OCI-LY1 (cell line): ENCODE measurements at regions not wholly inside any gene's neighbourhood (a gene's known extent, or its start where the extent isn't known, plus 50 kb on each side); places are given as distances from the start of the nearest gene placed in this dataset.

Experiments used
- H2AFZ ChIP-seq: fragments of 200-600 bp; sonication (generic), shearing (Covaris generic); 2 replicates; pipeline ENCODE4 v1.6.0; 2014; ENCODE audit warnings: antibody characterized with exemption, mild to moderate bottlenecking, low read length
- H3F3A ChIP-seq: fragments of 200-600 bp; sonication (generic), shearing (Covaris generic); 2 replicates; pipeline ENCODE4 v1.6.0; 2014; ENCODE audit warnings: mild to moderate bottlenecking, antibody characterized with exemption, low read length, moderate library complexity; ENCODE audit not compliant: insufficient read depth
- H3K27ac ChIP-seq: fragments of 200-600 bp; sonication (generic); 2 replicates; pipeline ENCODE4 v1.5.1; 2014; ENCODE audit warnings: low read length, mixed run types, mild to moderate bottlenecking, low read depth; ENCODE audit not compliant: poor library complexity, severe bottlenecking
- H3K27me3 ChIP-seq: fragments of 200-600 bp; sonication (generic); 2 replicates; pipeline ENCODE4 v1.6.0; 2014; ENCODE audit warnings: antibody characterized with exemption, mild to moderate bottlenecking, low read length, moderate library complexity; ENCODE audit not compliant: insufficient read depth
- H3K36me3 ChIP-seq: fragments of 200-600 bp; sonication (generic); 2 replicates; pipeline ENCODE4 v1.6.1; 2014; ENCODE audit warnings: mild to moderate bottlenecking, antibody characterized with exemption, low read length, moderate library complexity, mixed read lengths; ENCODE audit not compliant: insufficient read depth
- H3K4me1 ChIP-seq: fragments of 200-600 bp; sonication (generic); 2 replicates; pipeline ENCODE4 v1.5.1; 2014; ENCODE audit warnings: mild to moderate bottlenecking, low read length, moderate library complexity; ENCODE audit not compliant: insufficient read depth, severe bottlenecking
- H3K4me2 ChIP-seq: fragments of 200-600 bp; sonication (generic), shearing (Covaris generic); 2 replicates; pipeline ENCODE4 v1.6.1; 2014; ENCODE audit warnings: low read length
- H3K4me3 ChIP-seq: fragments of 200-600 bp; sonication (generic); 2 replicates; pipeline ENCODE4 v1.5.1; 2014; ENCODE audit warnings: low read length, low read depth, mild to moderate bottlenecking, mixed read lengths; ENCODE audit not compliant: poor library complexity, severe bottlenecking
- H3K79me2 ChIP-seq: fragments of 200-600 bp; shearing (Covaris generic); 2 replicates; pipeline ENCODE4 v1.6.1; 2016; ENCODE audit warnings: mixed run types, low read length, mixed read lengths; ENCODE audit not compliant: insufficient read depth
- H3K9ac ChIP-seq: fragments of 200-600 bp; sonication (generic), shearing (Covaris generic); 2 replicates; pipeline ENCODE4 v1.6.1; 2014; ENCODE audit warnings: mild to moderate bottlenecking, low read length, mixed read lengths
- H3K9me2 ChIP-seq: fragments of 200-600 bp; sonication (generic), shearing (Covaris generic); 2 replicates; pipeline ENCODE4 v1.6.1; 2014; ENCODE audit warnings: low read depth, mild to moderate bottlenecking, low read length, mixed read lengths
- H3K9me3 ChIP-seq: fragments of 200-600 bp; shearing (Covaris generic); 2 replicates; pipeline ENCODE4 v1.6.1; 2014; ENCODE audit warnings: low read length, mixed read lengths
- H4K20me1 ChIP-seq: fragments of 200-600 bp; sonication (generic), shearing (Covaris generic); 2 replicates; pipeline ENCODE4 v1.6.0; 2016; ENCODE audit warnings: mild to moderate bottlenecking, low read length; ENCODE audit not compliant: insufficient read depth
- CTCF ChIP-seq: fragments of 200-600 bp; sonication (generic), shearing (Covaris generic); IDR thresholded peaks from 2 replicates; pipeline ENCODE4 v1.5.1; 2017; ENCODE audit warnings: mild to moderate bottlenecking, antibody characterized with exemption, low read length, moderate library complexity, mixed read lengths
- EZH2 ChIP-seq: fragments of 200-600 bp; sonication (generic), shearing (Covaris generic); IDR thresholded peaks from 2 replicates; pipeline ENCODE4 v1.8.0; 2017; ENCODE audit warnings: borderline replicate concordance, mixed run types, mild to moderate bottlenecking, antibody characterized with exemption, low read length, moderate library complexity, mixed read lengths

- TF ChIP-seq EZH2 = no peak
- TF ChIP-seq CTCF = no peak
- Histone ChIP-seq H3K79me2 (no peaks in the 10 kb centered on the region), H3K9ac (no peak overlapping the region), H4K20me1 (no peaks in the 10 kb centered on the region), H3K9me2 (no peaks in the 10 kb centered on the region), H3K27me3 (no peaks in the 10 kb centered on the region), H3K27ac (no peak overlapping the region), H3K4me1 (no peaks in the 10 kb centered on the region), H2AFZ (no peak overlapping the region), H3K4me2 (no peak overlapping the region), H3K4me3 (no peak overlapping the region), H3K36me3 (no peaks in the 10 kb centered on the region), H3K9me3 (no peaks in the 10 kb centered on the region), H3F3A (no peaks in the 10 kb centered on the region)
Observed at GRCh38 chr2:182577816-182578215, 138.2 kb upstream of the DNAJC10 start.

- Histone ChIP-seq H3K79me2 (no peaks in the 10 kb centered on the region), H3K9me3 (no peaks in the 10 kb centered on the region), H3K27ac (no peak overlapping the region), H3K27me3 (no peaks in the 10 kb centered on the region), H3K4me1 (no peaks in the 10 kb centered on the region), H3K9ac (no peak overlapping the region), H4K20me1 (no peaks in the 10 kb centered on the region), H3K4me3 (no peak overlapping the region), H3F3A (no peaks in the 10 kb centered on the region), H3K36me3 (no peaks in the 10 kb centered on the region), H3K9me2 (no peaks in the 10 kb centered on the region), H3K4me2 (no peak overlapping the region), H2AFZ (no peak overlapping the region)
- TF ChIP-seq EZH2 (no peak), CTCF (no peak)
Observed at GRCh38 chr2:182581196-182581935, 134.7 kb upstream of the DNAJC10 start.

- Histone ChIP-seq H3K9me3 (no peaks in the 10 kb centered on the region), H4K20me1 (no peaks in the 10 kb centered on the region), H3K4me2 (no peak overlapping the region), H3K27ac (no peak overlapping the region), H3K9me2 (no peaks in the 10 kb centered on the region), H3K4me1 (no peaks in the 10 kb centered on the region), H3K36me3 (no peaks in the 10 kb centered on the region), H3K4me3 (no peak overlapping the region), H3F3A (no peaks in the 10 kb centered on the region), H3K79me2 (no peaks in the 10 kb centered on the region), H3K9ac (no peak overlapping the region), H3K27me3 (no peaks in the 10 kb centered on the region), H2AFZ (no peak overlapping the region)
- no peak for TF ChIP-seq EZH2
- no peak for TF ChIP-seq CTCF
Observed at GRCh38 chr2:182584462-182584861, 131.6 kb upstream of the DNAJC10 start.
